M059J (cell line): ENCODE measurements at regions not wholly inside any gene's neighbourhood (a gene's known extent, or its start where the extent isn't known, plus 50 kb on each side); places are given as distances from the start of the nearest gene placed in this dataset.
A peak's percentile ranks its signal among the peaks of the same experiment; 100 is the strongest.

Source experiments
- DNase-seq: peaks from one replicate; pipeline ENCODE4 v3.0.0-alpha.2; 2012; ENCODE audit warnings: low read depth

GRCh38 chr7:153829525-153829924 is 222.7 kb upstream of the DPP6 start:
- DNase-seq, result no peak

GRCh38 chr7:153832160-153832559 is 220.0 kb upstream of the DPP6 start:
- DNase-seq, result no peak

- no peak for DNase-seq
These were observed 217.1 kb upstream of the DPP6 start for GRCh38 chr7:153835103-153835502.

GRCh38 chr7:153835712-153836265 is 216.4 kb upstream of the DPP6 start:
- no peak for DNase-seq

GRCh38 chr7:153838591-153838990 is 213.6 kb upstream of the DPP6 start:
- DNase-seq, result no peak

GRCh38 chr7:153840861-153841260 is 211.3 kb upstream of the DPP6 start:
- no peak for DNase-seq

- DNase-seq, result no peak
These were observed 204.4 kb upstream of the DPP6 start for GRCh38 chr7:153847828-153848227.

- no peak for DNase-seq
These were observed 199.9 kb upstream of the DPP6 start for GRCh38 chr7:153852261-153852660.

- DNase-seq, result no peak
These were observed 193.8 kb upstream of the DPP6 start for GRCh38 chr7:153858355-153858754.

GRCh38 chr7:153859239-153859638 is 193.0 kb upstream of the DPP6 start:
- no peak for DNase-seq

GRCh38 chr7:153886506-153887441 is 165.4 kb upstream of the DPP6 start:
- DNase-seq, result no peak

GRCh38 chr7:153887749-153888569 is 164.2 kb upstream of the DPP6 start:
- DNase-seq, result no peak

- DNase-seq, result no peak
These were observed 160.2 kb upstream of the DPP6 start for GRCh38 chr7:153891990-153892389.

GRCh38 chr7:153902862-153903261 is 149.3 kb upstream of the DPP6 start:
- no peak for DNase-seq

GRCh38 chr7:153912211-153912610 is 140.0 kb upstream of the DPP6 start:
- DNase-seq, result no peak

- no peak for DNase-seq
These were observed 132.1 kb upstream of the DPP6 start for GRCh38 chr7:153920126-153920525.

GRCh38 chr7:153920897-153921296 is 131.3 kb upstream of the DPP6 start:
- DNase-seq, result no peak

- DNase-seq, result no peak
These were observed 130.8 kb upstream of the DPP6 start for GRCh38 chr7:153921408-153921807.

- DNase-seq, result no peak
These were observed 121.5 kb upstream of the DPP6 start for GRCh38 chr7:153930696-153931095.

- no peak for DNase-seq
These were observed 118.2 kb upstream of the DPP6 start for GRCh38 chr7:153934048-153934447.

GRCh38 chr7:153934629-153935028 is 117.6 kb upstream of the DPP6 start:
- DNase-seq, result no peak

- peak; percentile 1 for DNase-seq
These were observed 117.1 kb upstream of the DPP6 start for GRCh38 chr7:153935095-153935494.

- no peak for DNase-seq
These were observed 113.7 kb upstream of the DPP6 start for GRCh38 chr7:153938451-153938850.
